Stimulated activated naive B cell treated with anti-CD40 and anti-IgM and Interleukin-4, amounts not matched to agents 10 μg/mL and 1 μg/mL and 100 μg/mL, for 72 hours (primary cell): ENCODE measurements at regions not wholly inside any gene's neighbourhood (a gene's known extent, or its start where the extent isn't known, plus 50 kb on each side); places are given as distances from the start of the nearest gene placed in this dataset.

Experiments
- ATAC-seq, 2 donors: fragments of 150-1000 bp; cut with Tn5 transposase; replicated peaks; 2 replicates each; pipeline ENCODE4 v1.10.0; 2021; ENCODE audit warnings: moderate library complexity in 1 of 2
- DNase-seq: peaks from one replicate; pipeline ENCODE4 v3.0.0; 2021
- H3K27ac Mint-ChIP-seq: one replicate; pipeline ENCODE4 v1.8.0; 2022; ENCODE audit warnings: mild to moderate bottlenecking, mixed read lengths
- H3K27me3 Mint-ChIP-seq, 2 donors: one replicate each; pipeline ENCODE4 v1.8.0; 2022; ENCODE audit warnings: mixed read lengths in 2 of 2
- H3K36me3 Mint-ChIP-seq, 2 donors: one replicate each; pipeline ENCODE4 v1.8.0; 2022; ENCODE audit warnings: mixed read lengths in 2 of 2, mild to moderate bottlenecking in 1 of 2
- H3K4me1 Mint-ChIP-seq, 2 donors: one replicate each; pipeline ENCODE4 v1.8.0; 2022; ENCODE audit warnings: mixed read lengths in 2 of 2, mild to moderate bottlenecking in 1 of 2
- H3K4me3 Mint-ChIP-seq, 2 donors: one replicate each; pipeline ENCODE4 v1.8.0; 2022; ENCODE audit warnings: mild to moderate bottlenecking in 2 of 2, mixed read lengths in 2 of 2, moderate library complexity in 1 of 2
- H3K9me3 Mint-ChIP-seq, 2 donors: one replicate each; pipeline ENCODE4 v1.8.0; 2022; ENCODE audit warnings: mixed read lengths in 2 of 2, mild to moderate bottlenecking in 1 of 2

GRCh38 chr6:7664003-7664402 is 61.9 kb upstream of the BMP6 start:
- Mint-ChIP-seq H3K27me3 (peaks cover 14 to 23% of the 10 kb centered on the region in 2 donors), H3K36me3 (peaks cover 0 to 2% of the 10 kb centered on the region in 2 donors), H3K27ac (no peak overlapping the region), H3K4me3 (no peak overlapping the region), H3K9me3 (peaks cover 0 to 2% of the 10 kb centered on the region in 2 donors), H3K4me1 (no peaks in the 10 kb centered on the region)
- DNase-seq (no peak), ATAC-seq (no peak)

- Mint-ChIP-seq H3K9me3 (no peaks in the 10 kb centered on the region), H3K4me1 (peaks cover 0 to 3% of the 10 kb centered on the region in 2 donors), H3K4me3 (no peak overlapping the region), H3K27me3 (peaks cover 7 to 17% of the 10 kb centered on the region in 2 donors), H3K27ac (no peak overlapping the region), H3K36me3 (no peaks in the 10 kb centered on the region)
- DNase-seq (no peak), ATAC-seq (no peak)
Measured at GRCh38 chr6:7668936-7669335, 57.0 kb upstream of the BMP6 start.

DNA sequence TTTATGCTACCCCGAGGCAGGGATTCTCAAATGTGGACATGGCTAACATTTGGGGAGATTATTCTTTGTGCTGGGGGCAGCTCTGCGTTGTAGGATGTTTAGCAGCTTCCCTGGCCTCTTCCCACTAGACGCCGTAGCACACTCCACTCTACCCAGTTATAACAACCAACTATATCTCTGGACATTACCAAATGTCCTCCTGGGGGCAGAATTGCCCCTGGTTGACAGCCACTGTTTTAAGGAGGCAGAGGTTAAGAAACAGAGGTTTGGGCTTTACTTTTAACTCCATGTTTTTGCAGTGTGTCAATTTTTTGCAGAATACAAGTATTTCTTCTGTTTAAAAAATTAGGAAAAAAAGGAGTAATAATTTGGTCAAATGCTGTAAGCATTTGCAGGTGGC is 56.2 kb upstream of the BMP6 start:
- peaks cover 0 to 4% of the 10 kb centered on the region in 2 donors for H3K4me1 Mint-ChIP-seq
- ATAC-seq: no peak
- no peak overlapping the region for H3K27ac Mint-ChIP-seq
- H3K9me3 Mint-ChIP-seq: no peaks in the 10 kb centered on the region
- peaks cover 7 to 21% of the 10 kb centered on the region in 2 donors for H3K27me3 Mint-ChIP-seq
- no peak for DNase-seq
- no peaks in the 10 kb centered on the region for H3K36me3 Mint-ChIP-seq
- H3K4me3 Mint-ChIP-seq: no peak overlapping the region

GRCh38 chr6:7671076-7671475 is 54.8 kb upstream of the BMP6 start:
- DNase-seq (no peak), ATAC-seq (no peak)
- Mint-ChIP-seq H3K4me3 (no peak overlapping the region), H3K36me3 (no peaks in the 10 kb centered on the region), H3K27me3 (peaks cover 7 to 24% of the 10 kb centered on the region in 2 donors), H3K4me1 (peaks cover 0 to 4% of the 10 kb centered on the region in 2 donors), H3K9me3 (no peaks in the 10 kb centered on the region), H3K27ac (no peak overlapping the region)

- DNase-seq (no peak), ATAC-seq (no peak)
- no peaks in the 10 kb centered on the region for H3K36me3 Mint-ChIP-seq
Measured at GRCh38 chr6:7671581-7671980, 54.3 kb upstream of the BMP6 start.

DNA sequence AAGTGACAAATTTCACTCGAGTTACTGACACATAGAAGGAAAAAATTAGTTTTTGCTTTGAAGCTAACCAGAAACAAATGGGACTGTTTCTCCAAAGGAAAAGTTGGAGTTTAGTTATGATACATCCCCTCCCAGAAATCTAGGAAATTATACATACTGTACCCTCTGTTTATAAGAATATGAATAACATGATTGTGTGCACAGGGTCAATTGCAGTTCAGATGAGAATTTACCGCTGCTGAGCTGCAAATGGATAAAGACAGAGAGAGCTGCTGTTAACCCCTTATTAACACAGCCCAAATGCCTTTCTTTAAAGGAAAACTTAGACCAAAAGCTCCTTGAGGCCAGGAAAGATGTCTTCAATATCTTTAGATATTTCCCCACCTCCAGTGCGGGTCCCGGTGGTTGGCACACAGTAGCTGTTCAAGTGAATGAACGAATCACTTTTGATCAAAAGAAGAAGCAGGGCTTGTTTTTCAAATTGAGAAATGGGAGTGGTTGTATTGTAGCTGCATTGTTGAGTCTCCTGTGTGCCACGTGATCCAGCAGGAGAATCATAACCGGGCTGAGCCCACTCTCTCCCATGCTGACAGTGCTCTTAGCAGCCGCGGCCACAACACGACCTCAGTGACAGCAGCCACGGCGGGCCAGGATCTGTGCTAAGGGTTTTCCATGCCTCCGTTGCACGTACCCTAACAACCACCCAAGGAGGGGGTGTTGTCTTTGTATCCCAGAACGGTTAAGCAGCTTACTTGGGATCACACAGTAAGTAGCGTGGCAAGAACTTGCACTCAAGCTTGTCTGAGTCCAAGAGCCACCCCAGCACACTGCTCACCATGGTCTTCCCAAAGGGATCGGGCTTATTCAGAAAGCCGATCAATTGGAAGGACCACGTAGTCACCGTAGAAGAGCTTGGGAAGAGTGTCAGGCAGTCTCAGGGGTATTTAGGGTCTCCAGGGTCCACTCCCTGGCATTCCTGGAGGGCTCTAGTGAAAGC is 53.5 kb upstream of the BMP6 start:
- Mint-ChIP-seq H3K27me3 (peaks cover 7 to 24% of the 10 kb centered on the region in 2 donors), H3K9me3 (no peaks in the 10 kb centered on the region), H3K27ac (no peak overlapping the region), H3K4me3 (no peak overlapping the region), H3K4me1 (peaks cover 0 to 4% of the 10 kb centered on the region in 2 donors), H3K36me3 (no peaks in the 10 kb centered on the region)
- no peak for DNase-seq
- ATAC-seq: no peak

More at GRCh38 chr6:7671581-7671980, 54.3 kb upstream of the BMP6 start:
- Mint-ChIP-seq H3K4me1 (peaks cover 0 to 4% of the 10 kb centered on the region in 2 donors), H3K27ac (no peak overlapping the region), H3K4me3 (no peak overlapping the region), H3K27me3 (peaks cover 7 to 24% of the 10 kb centered on the region in 2 donors), H3K9me3 (no peaks in the 10 kb centered on the region)

DNA sequence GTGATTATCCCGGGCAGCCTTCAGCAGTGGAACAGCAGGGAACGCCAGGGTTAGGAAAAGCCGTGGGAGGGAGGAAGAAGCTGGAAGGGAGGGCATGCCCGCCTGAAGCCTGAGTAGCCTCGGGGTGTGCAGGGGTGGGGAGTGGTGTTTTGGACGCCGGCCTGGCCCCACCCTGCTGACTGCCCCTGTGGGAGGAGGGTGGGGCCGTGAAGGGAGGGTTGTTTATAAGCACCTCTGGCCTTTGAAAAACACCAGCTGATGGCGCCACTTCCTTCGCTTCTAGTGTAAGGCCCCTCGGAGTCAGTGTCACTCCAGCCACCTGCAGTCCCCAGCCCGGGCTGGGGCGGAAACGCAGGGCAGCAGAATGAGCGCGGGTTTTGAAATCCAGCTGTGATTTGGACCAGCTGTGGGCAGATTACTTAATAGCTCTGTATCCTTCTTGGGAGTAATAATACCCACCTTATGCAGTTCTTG is 52.8 kb upstream of the BMP6 start:
- ATAC-seq (peak; percentile 16 to 18), DNase-seq (no peak)
- Mint-ChIP-seq H3K36me3 (no peaks in the 10 kb centered on the region), H3K4me1 (peaks cover 0 to 4% of the 10 kb centered on the region in 2 donors), H3K27ac (no peak overlapping the region), H3K9me3 (no peaks in the 10 kb centered on the region), H3K4me3 (no peak overlapping the region), H3K27me3 (peaks cover 7 to 27% of the 10 kb centered on the region in 2 donors)

GRCh38 chr6:7674291-7674690 is 51.6 kb upstream of the BMP6 start:
- Mint-ChIP-seq H3K4me1 (peaks cover 0 to 4% of the 10 kb centered on the region in 2 donors), H3K4me3 (no peak overlapping the region), H3K27me3 (peaks cover 7 to 27% of the 10 kb centered on the region in 2 donors), H3K36me3 (no peaks in the 10 kb centered on the region), H3K9me3 (no peaks in the 10 kb centered on the region), H3K27ac (no peak overlapping the region)
- no peak for DNase-seq
- ATAC-seq: no peak

GRCh38 chr6:7675353-7675945 is 50.5 kb upstream of the BMP6 start:
- no peaks in the 10 kb centered on the region for H3K36me3 Mint-ChIP-seq
- H3K27ac Mint-ChIP-seq: no peak overlapping the region
- no peak for ATAC-seq
- no peak overlapping the region for H3K4me3 Mint-ChIP-seq
- no peaks in the 10 kb centered on the region for H3K9me3 Mint-ChIP-seq
- DNase-seq: no peak
- peaks cover 17 to 37% of the 10 kb centered on the region in 2 donors for H3K27me3 Mint-ChIP-seq
- H3K4me1 Mint-ChIP-seq: peaks cover 0 to 4% of the 10 kb centered on the region in 2 donors
